B cell (primary cell): ENCODE measurements at regions not wholly inside any gene's neighbourhood (a gene's known extent, or its start where the extent isn't known, plus 50 kb on each side); places are given as distances from the start of the nearest gene placed in this dataset.

Experiments
- ATAC-seq: fragments of 200-7000 bp; cut with Tn5 transposase; one replicate; pipeline ENCODE4 v1.10.0; 2021; ENCODE audit warnings: low read depth, mild to moderate bottlenecking, moderate number of reproducible peaks, moderate library complexity
- CTCF ChIA-PET: fragments of 350-600 bp; sonication (Branson Sonifier 250); formaldehyde crosslinking; loops from one replicate; lab custom pipeline; 2021; ENCODE audit warnings: antibody characterized with exemption, inconsistent platforms; lab: Charles Lee
- POLR2A ChIA-PET: fragments of 350-600 bp; sonication (Branson Sonifier 250); formaldehyde crosslinking; loops from one replicate; lab custom pipeline; 2021; ENCODE audit warnings: antibody characterized with exemption; lab: Charles Lee
- DNase-seq: peaks from one replicate; pipeline ENCODE4 v3.0.0; 2013
- H2AFZ ChIP-seq: 2 replicates; pipeline ENCODE4 v1.6.1; 2012; ENCODE audit warnings: mild to moderate bottlenecking, low read depth, low read length; ENCODE audit not compliant: insufficient read depth, poor library complexity, severe bottlenecking
- H3K27ac ChIP-seq, 2 donors: 1 replicate in 1 of 2; 2 replicates in 1 of 2; pipeline ENCODE4 v1.5.1; 2012 to 2013; ENCODE audit warnings: low read length in 2 of 2, mild to moderate bottlenecking in 2 of 2, moderate library complexity in 1 of 2
- H3K27me3 ChIP-seq, 4 experiments: fragments of 200-600 bp in 1 of 4; sonication (generic) in 1 of 4; replicated peaks in 1 of 4; 1 replicate in 2 of 4; 2 replicates in 2 of 4; pipeline versions ENCODE4 v1.6.1 to v1.7.0; 2013 to 2016; ENCODE audit warnings: low read length in 3 of 4, mild to moderate bottlenecking in 2 of 4, mixed read lengths in 1 of 4, moderate library complexity in 1 of 4; ENCODE audit not compliant: insufficient read depth in 4 of 4, control insufficient read depth in 3 of 4; ENCODE audit errors: control extremely low read depth in 1 of 4
- H3K36me3 ChIP-seq, 2 experiments: replicated peaks in 1 of 2; 1 replicate in 1 of 2; 2 replicates in 1 of 2; pipeline versions ENCODE4 v1.6.1 to v1.7.1; 2013; ENCODE audit warnings: low read length in 1 of 2; ENCODE audit not compliant: insufficient read depth in 2 of 2, control insufficient read depth in 1 of 2; ENCODE audit errors: control extremely low read depth in 1 of 2, extremely low read depth in 1 of 2
- H3K4me1 ChIP-seq, 2 donors: fragments of 200-600 bp in 1 of 2; sonication (generic) in 1 of 2; 1 replicate in 1 of 2; 2 replicates in 1 of 2; pipeline versions ENCODE4 v1.5.1 to v1.6.1; 2013 to 2017; ENCODE audit warnings: low read length in 2 of 2; ENCODE audit not compliant: control insufficient read depth in 2 of 2, insufficient read depth in 2 of 2
- H3K4me2 ChIP-seq: replicated peaks from 2 replicates; pipeline ENCODE3; 2012; ENCODE audit warnings: mild to moderate bottlenecking, low read depth, low read length; ENCODE audit not compliant: poor library complexity, severe bottlenecking
- H3K4me3 ChIP-seq, 5 experiments: fragments of 200-600 bp in 1 of 5; sonication (generic) in 1 of 5; 1 replicate in 3 of 5; 2 replicates in 2 of 5; pipeline versions ENCODE4 v1.5.1 to v1.7.0; 2011 to 2016; ENCODE audit warnings: low read length in 4 of 5, mild to moderate bottlenecking in 4 of 5, low read depth in 2 of 5, control low read depth in 1 of 5, moderate library complexity in 1 of 5; ENCODE audit not compliant: insufficient read depth in 1 of 5; ENCODE audit errors: control extremely low read depth in 1 of 5, extremely low read depth in 1 of 5
- H3K79me2 ChIP-seq: fragments of 200-600 bp; sonication (generic); one replicate; pipeline ENCODE4 v1.6.0; 2016; ENCODE audit warnings: low read length; ENCODE audit not compliant: control insufficient read depth, insufficient read depth
- H3K9ac ChIP-seq: fragments of 200-600 bp; sonication (generic); 2 replicates; pipeline ENCODE4 v1.6.1; 2017; ENCODE audit warnings: mild to moderate bottlenecking, low read length, moderate library complexity
- H3K9me3 ChIP-seq, 3 donors: one replicate each; pipeline versions ENCODE4 v1.6.1 to v1.7.1; 2013; ENCODE audit warnings: low read length in 2 of 3; ENCODE audit not compliant: control insufficient read depth in 2 of 3, insufficient read depth in 1 of 3; ENCODE audit errors: control extremely low read depth in 1 of 3
- H4K20me1 ChIP-seq: 2 replicates; pipeline ENCODE4 v1.6.0; 2012; ENCODE audit warnings: mild to moderate bottlenecking, low read length; ENCODE audit not compliant: insufficient read depth, control insufficient read depth, poor library complexity, severe bottlenecking
- H3K27ac Mint-ChIP-seq: one replicate; pipeline ENCODE4 v1.8.0; 2021; ENCODE audit warnings: mixed read lengths
- H3K27me3 Mint-ChIP-seq: one replicate; pipeline ENCODE4 v1.8.0; 2021; ENCODE audit warnings: mixed read lengths
- H3K4me1 Mint-ChIP-seq: one replicate; pipeline ENCODE4 v1.8.0; 2021; ENCODE audit warnings: mixed read lengths
- H3K4me3 Mint-ChIP-seq: one replicate; pipeline ENCODE4 v1.8.0; 2021; ENCODE audit warnings: mixed read lengths
- H3K9me3 Mint-ChIP-seq: one replicate; pipeline ENCODE4 v1.8.0; 2022; ENCODE audit warnings: mixed read lengths; ENCODE audit not compliant: insufficient read depth
- CTCF ChIP-seq: fragments of 200-600 bp; IDR thresholded peaks from one replicate; pipeline ENCODE4 v1.8.0; 2022; ENCODE audit warnings: antibody characterized with exemption, mild to moderate bottlenecking
- EZH2 ChIP-seq: IDR thresholded peaks from 2 replicates; pipeline ENCODE4 v1.6.1; 2012; ENCODE audit warnings: borderline replicate concordance, low read depth, mild to moderate bottlenecking, moderate library complexity, low read length; ENCODE audit not compliant: insufficient read depth, poor library complexity, severe bottlenecking
- WGBS: methylation state at CpG from one replicate; pipeline ENCODE4 v1.1.5; 2013; ENCODE audit warnings: missing lambda C conversion rate; ENCODE audit not compliant: insufficient coverage; 5-methylcytosine and 5-hydroxymethylcytosine counted together
- intact Hi-C: fragments of 100-400 bp; cut with micrococcal nuclease; formaldehyde crosslinking; loops from one replicate; pipeline ENCODE4 v1.10.0; 2022

DNA sequence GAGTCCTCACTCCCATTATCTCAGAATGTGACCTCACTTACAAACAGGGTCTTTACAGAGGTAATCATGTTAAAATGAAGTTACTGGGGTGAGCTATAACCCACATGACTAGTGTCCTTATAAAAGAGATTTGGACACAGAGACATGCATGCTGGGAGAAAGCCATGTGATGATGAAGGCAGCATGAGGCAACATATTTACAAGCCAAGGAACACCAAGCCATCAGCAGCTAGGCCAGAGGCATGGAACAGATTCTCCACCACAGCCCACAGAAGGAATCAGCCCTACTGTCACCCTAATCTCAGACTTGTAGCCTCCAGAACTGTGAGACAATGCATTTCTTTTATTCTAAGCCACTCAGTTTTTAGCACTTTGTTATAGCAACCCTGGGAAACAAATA lies 171.9 kb downstream of the EN1 start:
- H3K9ac ChIP-seq: no peak overlapping the region
- no peaks in the 10 kb centered on the region for H3K27me3 ChIP-seq
- POLR2A ChIA-PET: no interaction called here
- H3K27ac Mint-ChIP-seq: no peak overlapping the region
- intact Hi-C loops: no loop called here
- no peaks in the 10 kb centered on the region for H3K9me3 ChIP-seq
- no peaks in the 10 kb centered on the region for H4K20me1 ChIP-seq
- CTCF ChIA-PET: no interaction called here
- H3K27ac ChIP-seq: no peak overlapping the region
- no peak overlapping the region for H3K4me2 ChIP-seq
- ATAC-seq: no peak
- no peaks in the 10 kb centered on the region for H3K36me3 ChIP-seq
- no peaks in the 10 kb centered on the region for H3K79me2 ChIP-seq
- no peak overlapping the region for H3K4me3 Mint-ChIP-seq
- no peak overlapping the region for H3K4me3 ChIP-seq
- H3K27me3 Mint-ChIP-seq: peaks cover 3% of the 10 kb centered on the region
- H3K4me1 Mint-ChIP-seq: no peaks in the 10 kb centered on the region
- H3K4me1 ChIP-seq: no peaks in the 10 kb centered on the region
- TF ChIP-seq EZH2 (no peak), CTCF (no peak)
- no peaks in the 10 kb centered on the region for H3K9me3 Mint-ChIP-seq
- no peak for DNase-seq
- no peak overlapping the region for H2AFZ ChIP-seq

GRCh38 chr2:118672571-118673158 lies 174.8 kb downstream of the EN1 start:
- Mint-ChIP-seq H3K4me1 (no peaks in the 10 kb centered on the region), H3K27ac (no peak overlapping the region), H3K4me3 (no peak overlapping the region), H3K27me3 (peaks cover 3% of the 10 kb centered on the region), H3K9me3 (no peaks in the 10 kb centered on the region)
- Histone ChIP-seq H3K4me3 (no peak overlapping the region), H3K9ac (no peak overlapping the region), H3K36me3 (no peaks in the 10 kb centered on the region), H3K9me3 (no peaks in the 10 kb centered on the region), H3K27me3 (no peaks in the 10 kb centered on the region), H4K20me1 (no peaks in the 10 kb centered on the region), H3K4me2 (no peak overlapping the region), H3K79me2 (no peaks in the 10 kb centered on the region), H3K27ac (no peak overlapping the region), H2AFZ (no peak overlapping the region), H3K4me1 (no peaks in the 10 kb centered on the region)
- 36% methylated on average over 2 of the region's 3 CpGs for WGBS
- DNase-seq (no peak), ATAC-seq (no peak)
- TF ChIP-seq EZH2 (no peak), CTCF (no peak)
- ChIA-PET CTCF (no interaction called here), POLR2A (no interaction called here)
- intact Hi-C loops: no loop called here
